Spleen (tissue), 11 donors: ENCODE measurements at regions not wholly inside any gene's neighbourhood (a gene's known extent, or its start where the extent isn't known, plus 50 kb on each side); places are given as distances from the start of the nearest gene placed in this dataset.

Experiments used
- DNase-seq: peaks from one replicate; pipeline ENCODE4 v3.0.0-alpha.2; 2020
- H3K27ac ChIP-seq, 8 donors: fragments of 200-600 bp; sonication (generic) in 7 of 8; 1 replicate in 4 of 8; 2 replicates in 4 of 8; pipeline versions ENCODE4 v1.5.0 to v1.8.0; 2016 to 2021; ENCODE audit warnings: inconsistent platforms in 4 of 8, mild to moderate bottlenecking in 4 of 8, moderate library complexity in 1 of 8
- H3K27me3 ChIP-seq, 7 donors: fragments of 200-600 bp; sonication (generic) in 6 of 7; replicated peaks in 1 of 7; 1 replicate in 4 of 7; 2 replicates in 3 of 7; pipeline versions ENCODE4 v1.5.0 to v1.8.0; 2016 to 2021; ENCODE audit warnings: inconsistent platforms in 3 of 7, mild to moderate bottlenecking in 1 of 7
- H3K36me3 ChIP-seq, 6 donors: fragments of 200-600 bp; sonication (generic) in 5 of 6; 1 replicate in 4 of 6; 2 replicates in 2 of 6; pipeline versions ENCODE4 v1.5.0 to v1.8.0; 2016 to 2021; ENCODE audit warnings: inconsistent platforms in 2 of 6
- H3K4me1 ChIP-seq, 6 donors: fragments of 200-600 bp; sonication (generic) in 5 of 6; 1 replicate in 3 of 6; 2 replicates in 3 of 6; pipeline versions ENCODE4 v1.5.0 to v1.8.0; 2016 to 2021; ENCODE audit warnings: inconsistent platforms in 3 of 6
- H3K4me3 ChIP-seq, 8 donors: fragments of 200-600 bp; sonication (generic) in 7 of 8; 1 replicate in 4 of 8; 2 replicates in 4 of 8; pipeline versions ENCODE4 v1.5.0 to v1.8.0; 2016 to 2021; ENCODE audit warnings: inconsistent platforms in 4 of 8, mild to moderate bottlenecking in 4 of 8, moderate library complexity in 2 of 8
- H3K9me3 ChIP-seq, 8 donors: fragments of 200-600 bp; sonication (generic) in 7 of 8; 1 replicate in 4 of 8; 2 replicates in 4 of 8; pipeline versions ENCODE4 v1.5.0 to v1.8.0; 2016 to 2021; ENCODE audit warnings: inconsistent platforms in 4 of 8
- POLR2A ChIP-seq, 3 donors: fragments of 450-650 bp; IDR thresholded peaks; one replicate each; pipeline ENCODE4 v1.5.1; 2017; ENCODE audit warnings: antibody characterized with exemption in 3 of 3, mild to moderate bottlenecking in 1 of 3
- POLR2AphosphoS5 ChIP-seq, 3 donors: sonication (generic); formaldehyde crosslinking; IDR thresholded peaks; one replicate each; pipeline ENCODE4 v1.5.1; 2017; ENCODE audit warnings: antibody characterized with exemption in 3 of 3
- WGBS, 5 donors: extraction: QIAGEN DNeasy Blood & Tissue Kit in 3 of 5; methylation state at CpG; one replicate each; pipeline versions ENCODE4 v1.1.5 to v1.1.7; 2013 to 2018; 5-methylcytosine and 5-hydroxymethylcytosine counted together
- intact Hi-C: fragments of 100-400 bp; cut with DNase I; formaldehyde crosslinking; loops from one replicate; pipeline ENCODE4 v1.15.0; 2023; ENCODE audit warnings: low total_unique reads
- TF ChIP-seq, protein P1 (sequence below), 11 experiments: fragments of 200-600 bp in 7 of 11; fragments of 450-650 bp in 4 of 11; sonication (generic) in 4 of 11; IDR thresholded peaks in 8 of 11; conservative IDR thresholded peaks in 3 of 11; 1 replicate in 7 of 11; 2 replicates in 4 of 11; pipeline versions ENCODE4 v1.4.0 to v1.8.0; 2016 to 2021; ENCODE audit warnings: antibody characterized with exemption in 11 of 11, inconsistent platforms in 4 of 11, mild to moderate bottlenecking in 1 of 11
- donor health status: healthy with polysubstance abuse.
- donor health status: DM: no; HTN: no; CAD: no; lungs with moderate emphysema.
- donor health status: DM: no; HTN: no; CAD: no.
- donor health status: Bipolar disorder and iron deficiency.
- donor health status: healthy.
- donor health status: DM: no; HTN: no; CAD: no.
- donor health status: DM: yes; HTN: yes; CAD: no.

DNA sequence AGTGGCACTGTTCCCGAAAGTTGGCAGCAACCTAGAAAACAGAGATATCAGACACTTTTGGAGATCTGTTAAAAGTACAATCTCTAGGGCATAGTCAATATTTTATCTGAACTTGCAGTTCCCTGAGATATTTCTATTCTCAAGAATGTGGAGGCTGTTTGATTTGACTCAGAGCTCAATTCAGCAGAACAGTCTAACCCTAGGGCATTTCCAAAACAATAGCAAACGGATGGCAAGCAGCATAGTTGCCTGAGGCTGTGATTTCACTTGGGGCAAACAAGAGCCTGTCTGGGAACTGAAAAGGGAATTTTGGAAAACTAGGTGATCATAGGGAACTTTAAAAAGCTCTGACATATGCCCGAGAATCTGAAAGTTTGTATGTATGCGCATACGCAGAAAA, 772.8 kb upstream of the LRRTM1 start:
- no peaks in the 10 kb centered on the region for H3K36me3 ChIP-seq
- H3K4me3 ChIP-seq, result no peak overlapping the region
- no peak for DNase-seq
- no peaks in the 10 kb centered on the region for H3K27me3 ChIP-seq
- TF ChIP-seq POLR2A (IDR thresholded peaks at IDR 0.05) (no peak), POLR2AphosphoS5 (IDR thresholded peaks at IDR 0.05) (no peak)
- TF ChIP-seq, protein P1, sequence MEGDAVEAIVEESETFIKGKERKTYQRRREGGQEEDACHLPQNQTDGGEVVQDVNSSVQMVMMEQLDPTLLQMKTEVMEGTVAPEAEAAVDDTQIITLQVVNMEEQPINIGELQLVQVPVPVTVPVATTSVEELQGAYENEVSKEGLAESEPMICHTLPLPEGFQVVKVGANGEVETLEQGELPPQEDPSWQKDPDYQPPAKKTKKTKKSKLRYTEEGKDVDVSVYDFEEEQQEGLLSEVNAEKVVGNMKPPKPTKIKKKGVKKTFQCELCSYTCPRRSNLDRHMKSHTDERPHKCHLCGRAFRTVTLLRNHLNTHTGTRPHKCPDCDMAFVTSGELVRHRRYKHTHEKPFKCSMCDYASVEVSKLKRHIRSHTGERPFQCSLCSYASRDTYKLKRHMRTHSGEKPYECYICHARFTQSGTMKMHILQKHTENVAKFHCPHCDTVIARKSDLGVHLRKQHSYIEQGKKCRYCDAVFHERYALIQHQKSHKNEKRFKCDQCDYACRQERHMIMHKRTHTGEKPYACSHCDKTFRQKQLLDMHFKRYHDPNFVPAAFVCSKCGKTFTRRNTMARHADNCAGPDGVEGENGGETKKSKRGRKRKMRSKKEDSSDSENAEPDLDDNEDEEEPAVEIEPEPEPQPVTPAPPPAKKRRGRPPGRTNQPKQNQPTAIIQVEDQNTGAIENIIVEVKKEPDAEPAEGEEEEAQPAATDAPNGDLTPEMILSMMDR (IDR thresholded peaks at IDR 0.05 in 8 of 11, conservative IDR thresholded peaks at IDR 0.05 in 3 of 11), result no peak
- WGBS, 5 donors, result 81 to 90% (median 84%) methylated on average over 5 of the region's 5 CpGs
- H3K4me1 ChIP-seq, result no peaks in the 10 kb centered on the region
- no peak overlapping the region for H3K27ac ChIP-seq
- H3K9me3 ChIP-seq, result peaks cover 0 to 30% (median 15%) of the 10 kb centered on the region in 8 donors
- intact Hi-C loops, result no loop called here

DNA sequence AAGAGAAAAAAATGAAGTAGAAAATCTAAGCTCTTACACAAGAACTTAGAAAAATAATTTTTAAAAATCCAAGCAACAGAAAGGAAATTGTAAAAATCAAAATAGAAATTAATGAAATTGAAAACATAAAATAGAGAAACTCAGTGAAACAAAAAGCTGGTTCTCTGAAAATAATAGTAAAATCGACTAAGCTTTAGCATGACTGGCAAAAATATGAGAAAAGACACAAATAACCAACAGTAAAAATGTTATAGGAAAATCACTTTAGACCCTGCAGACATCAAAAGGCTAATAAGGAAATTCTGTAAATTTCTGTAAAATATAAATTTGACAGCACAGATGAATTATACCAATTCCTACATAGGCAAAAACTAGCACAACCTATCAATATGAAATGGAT, 768.9 kb upstream of the LRRTM1 start:
- 67 to 90% (median 72%) methylated on average over 1 of the region's 1 CpG for WGBS, 5 donors
- Histone ChIP-seq H3K36me3 (no peaks in the 10 kb centered on the region), H3K27me3 (no peaks in the 10 kb centered on the region), H3K4me3 (no peak overlapping the region), H3K4me1 (no peaks in the 10 kb centered on the region), H3K9me3 (peaks cover 0 to 18% (median 4%) of the 10 kb centered on the region in 8 donors), H3K27ac (no peak overlapping the region)
- intact Hi-C loops, result no loop called here
- DNase-seq, result no peak
- TF ChIP-seq, protein P1 (IDR thresholded peaks at IDR 0.05 in 8 of 11, conservative IDR thresholded peaks at IDR 0.05 in 3 of 11), result no peak
- TF ChIP-seq POLR2A (IDR thresholded peaks at IDR 0.05) (no peak), POLR2AphosphoS5 (IDR thresholded peaks at IDR 0.05) (no peak)

DNA sequence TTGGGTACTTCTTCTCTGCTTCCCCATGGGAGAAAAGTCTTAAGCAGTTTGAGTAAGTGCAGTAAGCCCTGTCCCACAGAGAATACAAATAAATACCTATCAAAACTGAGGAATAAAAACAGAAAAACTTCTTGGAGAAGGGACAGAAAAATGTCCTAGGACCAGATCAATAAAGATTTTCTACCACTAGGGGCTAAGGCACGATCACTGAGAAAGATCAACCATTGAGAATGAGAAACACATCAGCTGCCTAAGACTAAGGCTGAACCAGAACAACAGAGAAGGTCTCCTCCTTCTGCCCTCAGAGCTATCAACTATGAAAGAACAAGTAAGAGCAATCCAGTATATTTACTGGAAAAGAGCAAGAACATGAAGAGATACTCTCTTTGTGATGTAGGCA, 763.6 kb upstream of the LRRTM1 start:
- TF ChIP-seq POLR2A (IDR thresholded peaks at IDR 0.05), result no peak
- DNase-seq, result no peak
- H3K36me3 ChIP-seq, result no peaks in the 10 kb centered on the region
- WGBS, 5 donors, result 50 to 79% (median 62%) methylated on average over 1 of the region's 1 CpG
- H3K27ac ChIP-seq, result no peak overlapping the region
- H3K9me3 ChIP-seq, result peaks cover 0 to 39% (median 25%) of the 10 kb centered on the region in 8 donors
- H3K4me3 ChIP-seq, result no peak overlapping the region
- H3K27me3 ChIP-seq, result no peaks in the 10 kb centered on the region
- intact Hi-C loops, result no loop called here
- H3K4me1 ChIP-seq, result no peaks in the 10 kb centered on the region

DNA sequence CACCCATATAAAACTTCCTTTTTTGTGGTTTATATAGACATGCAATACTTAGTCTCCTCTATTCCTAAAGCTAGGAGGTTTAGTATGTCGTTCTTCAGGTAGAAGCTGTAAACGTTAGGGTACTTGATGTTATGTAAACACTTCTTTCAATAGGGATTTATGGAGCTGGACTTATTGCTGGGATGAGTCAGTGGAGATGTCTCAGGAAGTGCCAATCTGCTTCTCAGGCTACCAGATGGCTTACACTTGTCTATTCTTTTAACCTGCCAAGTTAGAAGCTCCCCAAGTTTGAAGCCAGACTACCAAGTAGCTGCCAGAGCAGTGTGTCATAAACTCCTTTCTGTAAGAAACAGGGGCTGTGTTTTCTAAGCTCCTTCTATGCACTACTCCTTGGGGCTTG, 756.5 kb upstream of the LRRTM1 start:
- H3K36me3 ChIP-seq, result no peaks in the 10 kb centered on the region
- no peaks in the 10 kb centered on the region for H3K4me1 ChIP-seq
- no peak overlapping the region for H3K4me3 ChIP-seq
- intact Hi-C loops, result no loop called here
- WGBS, 5 donors, result 29 to 34% (median 31%) methylated on average over 2 of the region's 2 CpGs
- H3K27me3 ChIP-seq, result no peaks in the 10 kb centered on the region
- no peak for DNase-seq
- TF ChIP-seq, protein P1 (IDR thresholded peaks at IDR 0.05 in 8 of 11, conservative IDR thresholded peaks at IDR 0.05 in 3 of 11), result no peak
- TF ChIP-seq POLR2AphosphoS5 (IDR thresholded peaks at IDR 0.05), result no peak
- TF ChIP-seq POLR2A (IDR thresholded peaks at IDR 0.05), result no peak
- H3K9me3 ChIP-seq, result peaks cover 0 to 56% (median 37%) of the 10 kb centered on the region in 8 donors
- no peak overlapping the region for H3K27ac ChIP-seq

DNA sequence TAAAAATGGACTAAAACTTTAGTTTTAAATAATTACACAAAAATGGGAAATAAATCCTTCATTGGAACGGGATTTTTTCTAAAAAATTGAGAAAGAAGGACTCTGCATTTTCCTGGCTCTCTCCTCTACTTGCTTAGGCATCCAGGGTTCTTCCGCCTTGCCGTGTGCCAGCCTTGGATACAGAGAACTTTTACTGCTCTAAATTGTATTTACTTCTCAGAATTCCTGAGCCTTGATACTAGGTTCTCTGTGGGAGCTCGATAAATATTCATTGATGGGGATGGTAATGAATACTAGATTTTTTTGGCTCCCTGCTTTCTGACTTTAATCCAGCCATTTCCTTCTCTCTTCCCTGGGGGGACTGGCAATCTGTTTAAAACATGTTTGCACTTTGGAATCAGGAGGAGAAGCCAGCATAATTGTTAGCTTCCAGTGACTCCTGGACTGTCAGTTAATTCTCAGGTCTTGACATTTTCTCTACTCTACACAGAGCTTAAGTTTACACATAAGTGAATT, 746.1 kb upstream of the LRRTM1 start:
- no peak for DNase-seq
- Histone ChIP-seq H3K36me3 (no peaks in the 10 kb centered on the region), H3K4me1 (no peaks in the 10 kb centered on the region), H3K9me3 (peaks cover 0 to 41% (median 9%) of the 10 kb centered on the region in 8 donors), H3K27ac (no peak overlapping the region), H3K4me3 (no peak overlapping the region), H3K27me3 (no peaks in the 10 kb centered on the region)
- TF ChIP-seq, protein P1 (IDR thresholded peaks at IDR 0.05 in 8 of 11, conservative IDR thresholded peaks at IDR 0.05 in 3 of 11), result no peak
- TF ChIP-seq POLR2A (IDR thresholded peaks at IDR 0.05) (no peak), POLR2AphosphoS5 (IDR thresholded peaks at IDR 0.05) (no peak)
- WGBS, 5 donors, result 56 to 58% (median 56%) methylated on average over 4 of the region's 4 CpGs
- intact Hi-C loops, result no loop called here
